H9 (cell line): ENCODE measurements at regions not wholly inside any gene's neighbourhood (a gene's known extent, or its start where the extent isn't known, plus 50 kb on each side); places are given as distances from the start of the nearest gene placed in this dataset.
"Not testable (repeated sequence)": the region's sequence is repeated elsewhere in the genome, so short reads cannot be mapped to it uniquely, and the experiment has no call there.

Experiments used
- DNase-seq: peaks from one replicate; pipeline ENCODE4 v3.0.0-alpha.2; 2017
- H2AFZ ChIP-seq: one replicate; pipeline ENCODE4 v1.6.1; 2013; ENCODE audit warnings: mild to moderate bottlenecking, low read length, control low read depth, moderate library complexity
- H2AK5ac ChIP-seq: 2 replicates; pipeline ENCODE4 v1.6.1; 2013; ENCODE audit warnings: low read length, control low read depth, mixed read lengths; ENCODE audit not compliant: insufficient read length
- H2BK120ac ChIP-seq: one replicate; pipeline ENCODE4 v1.6.1; 2013; ENCODE audit warnings: low read depth, mild to moderate bottlenecking, low read length, control low read depth, inconsistent platforms; ENCODE audit not compliant: poor library complexity, severe bottlenecking
- H2BK12ac ChIP-seq: 2 replicates; pipeline ENCODE4 v1.6.1; 2013; ENCODE audit warnings: low read length, control low read depth, mixed read lengths, low read depth; ENCODE audit not compliant: insufficient read length
- H2BK15ac ChIP-seq: 2 replicates; pipeline ENCODE4 v1.6.1; 2013; ENCODE audit warnings: low read depth, low read length, control low read depth
- H2BK20ac ChIP-seq: one replicate; pipeline ENCODE4 v1.6.1; 2013; ENCODE audit warnings: low read depth, mild to moderate bottlenecking, low read length, control low read depth, inconsistent platforms; ENCODE audit not compliant: poor library complexity, severe bottlenecking
- H2BK5ac ChIP-seq: 2 replicates; pipeline ENCODE4 v1.6.1; 2013; ENCODE audit warnings: low read length, control low read depth, mixed read lengths; ENCODE audit not compliant: insufficient read length
- H3K14ac ChIP-seq: 2 replicates; pipeline ENCODE4 v1.6.1; 2013; ENCODE audit warnings: low read length, control low read depth; ENCODE audit not compliant: insufficient read depth
- H3K18ac ChIP-seq: 2 replicates; pipeline ENCODE4 v1.6.1; 2013; ENCODE audit warnings: low read depth, mild to moderate bottlenecking, mixed read lengths, low read length, control low read depth; ENCODE audit not compliant: insufficient read length
- H3K23ac ChIP-seq: 2 replicates; pipeline ENCODE4 v1.6.1; 2013; ENCODE audit warnings: low read length, control low read depth, mixed read lengths, low read depth; ENCODE audit not compliant: insufficient read length
- H3K23me2 ChIP-seq: 2 replicates; pipeline ENCODE4 v1.6.1; 2013; ENCODE audit warnings: low read depth, mild to moderate bottlenecking, mixed read lengths, low read length, control low read depth; ENCODE audit not compliant: insufficient read length, poor library complexity, severe bottlenecking
- H3K27ac ChIP-seq: 2 replicates; pipeline ENCODE4 v1.5.1; 2013; ENCODE audit warnings: low read length, control low read depth, mixed read lengths, low read depth; ENCODE audit not compliant: insufficient read length
- H3K27me3 ChIP-seq: 2 replicates; pipeline ENCODE4 v1.6.1; 2013; ENCODE audit warnings: low read length, control low read depth, inconsistent platforms; ENCODE audit not compliant: insufficient read depth
- H3K4ac ChIP-seq: 2 replicates; pipeline ENCODE4 v1.6.1; 2013; ENCODE audit warnings: low read depth, mild to moderate bottlenecking, control low read depth, inconsistent platforms, low read length, moderate library complexity
- H3K4me1 ChIP-seq: 2 replicates; pipeline ENCODE4 v1.6.1; 2013; ENCODE audit warnings: low read length, control low read depth, inconsistent platforms; ENCODE audit not compliant: insufficient read depth
- H3K4me2 ChIP-seq: 2 replicates; pipeline ENCODE4 v1.6.1; 2013; ENCODE audit warnings: low read length, control low read depth, mixed read lengths; ENCODE audit not compliant: insufficient read length, insufficient read depth
- H3K56ac ChIP-seq: 2 replicates; pipeline ENCODE4 v1.6.1; 2013; ENCODE audit warnings: low read depth, mild to moderate bottlenecking, mixed read lengths, low read length, control low read depth; ENCODE audit not compliant: insufficient read length
- H3K79me1 ChIP-seq: 2 replicates; pipeline ENCODE4 v1.6.1; 2013; ENCODE audit warnings: low read depth, mild to moderate bottlenecking, moderate library complexity, low read length, control low read depth, inconsistent platforms; ENCODE audit not compliant: insufficient read depth, poor library complexity, severe bottlenecking
- H3K79me2 ChIP-seq: 2 replicates; pipeline ENCODE4 v1.6.1; 2013; ENCODE audit warnings: low read length, control low read depth, inconsistent platforms; ENCODE audit not compliant: insufficient read depth
- H3K9ac ChIP-seq: 2 replicates; pipeline ENCODE4 v1.6.1; 2013; ENCODE audit warnings: low read length, control low read depth, mixed read lengths; ENCODE audit not compliant: insufficient read length; ENCODE audit errors: extremely low read depth
- H3K9me3 ChIP-seq: one replicate; pipeline ENCODE4 v1.6.1; 2013; ENCODE audit warnings: low read depth, low read length, inconsistent platforms; ENCODE audit not compliant: control insufficient read depth
- H3T11ph ChIP-seq: one replicate; pipeline ENCODE4 v1.6.1; 2013; ENCODE audit warnings: mild to moderate bottlenecking, low read length, control low read depth, inconsistent platforms
- H4K20me1 ChIP-seq: one replicate; pipeline ENCODE4 v1.6.1; 2013; ENCODE audit not compliant: control insufficient read depth, insufficient read length, insufficient read depth
- H4K5ac ChIP-seq: 2 replicates; pipeline ENCODE4 v1.6.1; 2013; ENCODE audit warnings: low read depth, mild to moderate bottlenecking, mixed read lengths, low read length, control low read depth; ENCODE audit not compliant: insufficient read length
- H4K8ac ChIP-seq: replicated peaks from 2 replicates; pipeline ENCODE4 v1.6.1; 2013; ENCODE audit warnings: low read length, control low read depth, mixed read lengths, low read depth; ENCODE audit not compliant: insufficient read length
- H4K91ac ChIP-seq: 2 replicates; pipeline ENCODE4 v1.6.1; 2013; ENCODE audit warnings: low read depth, mild to moderate bottlenecking, moderate library complexity, mixed read lengths, low read length, control low read depth; ENCODE audit not compliant: insufficient read length
- H3K27ac Mint-ChIP-seq, 3 experiments: 2 replicates in 2 of 3; 3 replicates in 1 of 3; pipeline ENCODE4 v1.8.0; 2020 to 2021; ENCODE audit warnings: mixed read lengths in 3 of 3, mild to moderate bottlenecking in 1 of 3, moderate library complexity in 1 of 3
- H3K27me3 Mint-ChIP-seq: 2 replicates; pipeline ENCODE4 v1.8.0; 2021; ENCODE audit warnings: low read depth, mild to moderate bottlenecking, moderate library complexity, mixed read lengths
- H3K36me3 Mint-ChIP-seq, 3 experiments: 2 replicates in 2 of 3; 3 replicates in 1 of 3; pipeline ENCODE4 v1.8.0; 2020 to 2021; ENCODE audit warnings: low read depth in 3 of 3, mixed read lengths in 3 of 3; ENCODE audit not compliant: insufficient read depth in 1 of 3
- H3K4me1 Mint-ChIP-seq, 2 experiments: 2 replicates each; pipeline ENCODE4 v1.8.0; 2020; ENCODE audit warnings: mixed read lengths in 2 of 2
- H3K4me3 Mint-ChIP-seq, 2 experiments: 2 replicates in 1 of 2; 3 replicates in 1 of 2; pipeline ENCODE4 v1.8.0; 2020 to 2021; ENCODE audit warnings: mild to moderate bottlenecking in 2 of 2, mixed read lengths in 2 of 2, moderate library complexity in 1 of 2
- H3K9me3 Mint-ChIP-seq, 2 experiments: 2 replicates in 1 of 2; 3 replicates in 1 of 2; pipeline ENCODE4 v1.8.0; 2020; ENCODE audit warnings: mild to moderate bottlenecking in 2 of 2, mixed read lengths in 2 of 2, moderate library complexity in 1 of 2
- CTCF ChIP-seq: fragments of 200-600 bp; sonication (generic); conservative IDR thresholded peaks from 3 replicates; pipeline ENCODE4 v1.8.0; 2021; ENCODE audit warnings: antibody characterized with exemption, mild to moderate bottlenecking
- WGBS: extraction: QIAGEN DNeasy Blood & Tissue Kit; methylation state at CpG from one replicate; pipeline ENCODE4 v1.1.7; 2013; ENCODE audit warnings: missing lambda C conversion rate, low lambda C conversion rate, mixed read lengths; ENCODE audit not compliant: insufficient read length; ENCODE audit errors: extremely low coverage; 5-methylcytosine and 5-hydroxymethylcytosine counted together

- Histone ChIP-seq H2AFZ (no peak overlapping the region), H4K5ac (no peak overlapping the region), H3K14ac (no peak overlapping the region), H3K23me2 (no peaks in the 10 kb centered on the region), H3K9ac (no peak overlapping the region), H3K4me2 (no peak overlapping the region), H3K27ac (no peak overlapping the region), H3K27me3 (no peaks in the 10 kb centered on the region; the same call in 1 of the 2 replicates), H2BK15ac (no peak overlapping the region), H3K9me3 (no peaks in the 10 kb centered on the region), H2BK120ac (no peak overlapping the region), H4K20me1 (no peaks in the 10 kb centered on the region), H2BK5ac (no peak overlapping the region), H4K91ac (no peak overlapping the region), H3K18ac (no peak overlapping the region), H3K79me2 (no peaks in the 10 kb centered on the region), H3K56ac (no peak overlapping the region), H3K4me1 (no peaks in the 10 kb centered on the region), H2AK5ac (no peak overlapping the region), H3T11ph (no peak overlapping the region), H4K8ac (no peak overlapping the region), H3K23ac (no peak overlapping the region), H2BK12ac (no peak overlapping the region), H3K4ac (no peak overlapping the region), H3K79me1 (no peaks in the 10 kb centered on the region), H2BK20ac (no peak overlapping the region)
- Mint-ChIP-seq H3K4me3 (no peak overlapping the region), H3K36me3 (peaks cover 0 to 1% (median 0%) of the 10 kb centered on the region in 3 experiments; a peak in 2 of 7 replicates), H3K9me3 (peaks cover 18 to 23% of the 10 kb centered on the region in 2 experiments), H3K4me1 (no peaks in the 10 kb centered on the region), H3K27ac (no peak overlapping the region), H3K27me3 (peaks cover 17% of the 10 kb centered on the region)
- WGBS, result no CpG with 5 or more reads among the region's 1 CpG
- no peak for DNase-seq
- TF ChIP-seq CTCF, result no peak
Observed at GRCh38 chr15:28459279-28459678, 73.5 kb downstream of the GOLGA8G start.

- peaks cover 17% of the 10 kb centered on the region for H3K27me3 Mint-ChIP-seq
- not testable (repeated sequence) for H4K20me1 ChIP-seq, H2BK12ac ChIP-seq, H2BK120ac ChIP-seq, H3K36me3 Mint-ChIP-seq, H3K79me2 ChIP-seq, H3K79me1 ChIP-seq, H3K18ac ChIP-seq, H3K27ac ChIP-seq, H2BK5ac ChIP-seq, H4K91ac ChIP-seq, H3K9me3 ChIP-seq, H2AK5ac ChIP-seq, H4K5ac ChIP-seq, H2BK15ac ChIP-seq, H3K23me2 ChIP-seq, H3K56ac ChIP-seq, H3K4me1 Mint-ChIP-seq, H3K4me1 ChIP-seq, H2BK20ac ChIP-seq, H3K4ac ChIP-seq, H4K8ac ChIP-seq, H3T11ph ChIP-seq, H3K4me2 ChIP-seq, H2AFZ ChIP-seq, H3K14ac ChIP-seq, H3K27ac Mint-ChIP-seq, H3K9ac ChIP-seq, H3K23ac ChIP-seq, H3K27me3 ChIP-seq, H3K4me3 Mint-ChIP-seq
- peak; percentile 46 for DNase-seq
- H3K9me3 Mint-ChIP-seq, result peaks cover 15 to 19% of the 10 kb centered on the region in 2 experiments
- no CpG with 5 or more reads among the region's 32 CpGs for WGBS
Observed at GRCh38 chr15:28457396-28457932, 75.3 kb downstream of the GOLGA8G start.
